ENCODE measurements at regions not wholly inside any gene's neighbourhood (a gene's known extent, or its start where the extent isn't known, plus 50 kb on each side); places are given as distances from the start of the nearest gene placed in this dataset.

- no peak for TF ChIP-seq EZH2 (IDR thresholded peaks at IDR 0.05; ENCODE audit: low read length)
- TF ChIP-seq, protein P1, sequence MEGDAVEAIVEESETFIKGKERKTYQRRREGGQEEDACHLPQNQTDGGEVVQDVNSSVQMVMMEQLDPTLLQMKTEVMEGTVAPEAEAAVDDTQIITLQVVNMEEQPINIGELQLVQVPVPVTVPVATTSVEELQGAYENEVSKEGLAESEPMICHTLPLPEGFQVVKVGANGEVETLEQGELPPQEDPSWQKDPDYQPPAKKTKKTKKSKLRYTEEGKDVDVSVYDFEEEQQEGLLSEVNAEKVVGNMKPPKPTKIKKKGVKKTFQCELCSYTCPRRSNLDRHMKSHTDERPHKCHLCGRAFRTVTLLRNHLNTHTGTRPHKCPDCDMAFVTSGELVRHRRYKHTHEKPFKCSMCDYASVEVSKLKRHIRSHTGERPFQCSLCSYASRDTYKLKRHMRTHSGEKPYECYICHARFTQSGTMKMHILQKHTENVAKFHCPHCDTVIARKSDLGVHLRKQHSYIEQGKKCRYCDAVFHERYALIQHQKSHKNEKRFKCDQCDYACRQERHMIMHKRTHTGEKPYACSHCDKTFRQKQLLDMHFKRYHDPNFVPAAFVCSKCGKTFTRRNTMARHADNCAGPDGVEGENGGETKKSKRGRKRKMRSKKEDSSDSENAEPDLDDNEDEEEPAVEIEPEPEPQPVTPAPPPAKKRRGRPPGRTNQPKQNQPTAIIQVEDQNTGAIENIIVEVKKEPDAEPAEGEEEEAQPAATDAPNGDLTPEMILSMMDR (optimal IDR thresholded peaks at IDR 0.05 in 1 of 3, IDR thresholded peaks at IDR 0.05 in 1 of 3, conservative IDR thresholded peaks at IDR 0.05 in 1 of 3; ENCODE audit: extremely low read depth in 1 of 3, insufficient read depth in 2 of 3, low read length in 3 of 3) = no peak
Observed at GRCh38 chr18:71388148-71388547, 1099.3 kb downstream of the SOCS6 start.
